Stimulated activated CD4-positive, alpha-beta T cell treated with anti-CD3 and anti-CD28 coated beads, Interleukin-1b, Interleukin-23, amount 100 ng/mL, for 48 hours (primary cell): ENCODE measurements at regions not wholly inside any gene's neighbourhood (a gene's known extent, or its start where the extent isn't known, plus 50 kb on each side); places are given as distances from the start of the nearest gene placed in this dataset.

Source experiments
- DNase-seq: peaks from one replicate; pipeline ENCODE4 v3.0.0-alpha.2; 2020

DNA sequence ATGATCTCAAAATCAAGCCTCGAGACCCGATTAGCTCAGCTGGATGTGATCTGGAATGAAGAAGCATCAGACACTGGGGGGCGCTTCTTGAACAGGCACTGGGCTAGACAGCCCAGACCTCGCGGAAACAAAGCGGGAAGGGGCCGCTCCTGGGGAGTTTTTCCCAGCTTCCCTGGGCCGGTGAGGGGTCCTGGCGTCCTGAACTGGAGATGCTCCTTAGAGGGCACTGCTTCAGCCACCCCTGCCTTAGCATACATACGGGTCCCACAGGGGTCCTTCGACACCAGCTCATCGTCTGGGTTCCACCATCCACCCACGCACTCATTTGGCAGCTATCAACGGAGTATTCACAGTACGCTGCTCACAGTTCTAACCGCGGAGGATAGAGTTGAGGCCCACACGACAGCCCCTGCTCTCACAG lies 146.7 kb downstream of the TSN start:
- no peak for DNase-seq

DNA sequence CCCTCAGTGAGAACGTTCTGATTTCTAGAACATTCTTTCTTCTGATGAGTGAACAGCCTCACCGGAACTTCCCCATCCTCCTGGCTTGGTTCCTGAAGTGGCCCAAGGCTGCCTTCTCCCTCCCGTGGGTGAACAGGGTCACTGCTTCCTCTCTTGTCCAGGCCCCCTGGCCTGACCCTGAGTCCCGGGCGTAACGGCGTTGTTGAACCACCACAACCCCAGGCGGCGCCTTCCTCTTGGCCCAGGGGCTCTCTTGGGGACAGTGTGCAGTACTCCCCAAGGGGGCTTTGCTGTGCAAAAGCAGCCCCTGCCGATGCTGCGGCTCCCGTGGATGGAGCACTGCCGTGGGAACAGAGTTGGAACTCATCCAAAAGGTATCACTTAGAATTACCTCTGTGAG lies 147.2 kb downstream of the TSN start:
- DNase-seq, result no peak

DNA sequence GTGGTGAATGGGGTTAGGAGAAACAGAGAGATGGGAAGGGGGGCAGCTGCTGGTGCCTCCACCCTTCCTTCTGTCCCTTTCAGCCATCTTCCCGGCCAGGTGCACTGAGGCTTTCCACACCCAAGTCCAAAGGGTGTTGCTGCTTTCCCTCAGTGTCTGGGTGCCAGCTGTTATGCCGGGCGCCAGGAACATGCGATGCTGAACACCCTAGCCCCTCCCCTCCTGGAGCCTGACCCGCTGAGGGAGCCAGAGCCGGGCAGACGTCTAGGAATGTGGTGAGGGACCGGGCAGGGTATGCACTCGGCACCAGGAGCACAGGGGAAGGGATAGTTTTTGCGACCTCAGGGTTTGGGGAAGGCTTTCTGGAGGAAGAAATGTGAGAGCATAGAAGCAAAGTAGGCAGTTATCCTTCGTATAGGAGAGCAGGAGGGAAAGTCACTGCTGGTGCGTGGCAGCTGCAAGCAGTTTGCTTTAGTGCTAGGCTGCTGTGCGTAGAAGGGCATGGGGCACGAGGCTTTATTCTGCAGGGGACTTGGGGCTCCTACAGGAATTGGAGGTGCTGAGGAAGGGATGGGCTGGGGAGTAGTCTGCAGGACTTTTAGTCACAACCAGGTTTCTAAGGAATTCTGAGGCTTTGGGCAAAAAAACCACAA lies 147.7 kb downstream of the TSN start:
- DNase-seq, result no peak

DNA sequence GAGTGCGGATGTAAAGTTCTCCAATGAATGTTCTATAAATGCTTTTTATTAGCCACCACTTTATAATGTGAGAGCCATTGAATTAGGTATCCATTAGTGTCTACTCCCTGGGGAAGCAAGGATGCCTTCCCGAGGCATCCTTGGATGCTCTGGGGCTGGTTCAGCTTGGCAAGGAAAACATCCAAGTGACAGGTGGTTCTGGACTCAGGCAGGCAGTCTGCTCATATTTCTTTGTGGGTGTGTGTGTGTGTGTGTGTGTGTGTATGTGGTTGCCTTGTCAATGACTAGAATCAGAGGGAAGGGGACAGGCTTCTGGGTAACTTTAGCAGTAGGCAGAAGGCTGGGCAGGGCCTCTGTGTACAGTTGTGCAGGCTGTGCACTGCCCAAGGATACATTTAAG lies 149.2 kb downstream of the TSN start:
- no peak for DNase-seq

DNA sequence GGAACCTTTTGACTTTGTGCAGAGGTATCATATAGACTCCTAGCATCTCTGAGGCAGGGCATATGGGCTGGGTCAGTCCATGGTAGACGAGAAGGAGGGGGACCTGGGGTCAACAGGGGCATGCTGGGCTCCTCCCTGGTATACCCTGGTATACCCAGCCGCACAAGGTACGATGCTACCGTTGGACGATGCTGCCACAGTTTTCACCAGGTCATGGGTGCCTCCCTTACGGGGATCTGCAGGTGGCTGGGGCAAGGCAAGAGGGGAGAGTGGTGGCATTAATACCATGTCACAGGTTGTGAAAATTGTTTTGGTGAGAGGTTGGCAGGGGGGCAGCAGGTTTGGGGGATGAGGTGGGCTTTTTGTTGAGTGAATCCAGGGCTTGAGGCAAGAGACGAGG lies 149.8 kb downstream of the TSN start:
- DNase-seq, result no peak

DNA sequence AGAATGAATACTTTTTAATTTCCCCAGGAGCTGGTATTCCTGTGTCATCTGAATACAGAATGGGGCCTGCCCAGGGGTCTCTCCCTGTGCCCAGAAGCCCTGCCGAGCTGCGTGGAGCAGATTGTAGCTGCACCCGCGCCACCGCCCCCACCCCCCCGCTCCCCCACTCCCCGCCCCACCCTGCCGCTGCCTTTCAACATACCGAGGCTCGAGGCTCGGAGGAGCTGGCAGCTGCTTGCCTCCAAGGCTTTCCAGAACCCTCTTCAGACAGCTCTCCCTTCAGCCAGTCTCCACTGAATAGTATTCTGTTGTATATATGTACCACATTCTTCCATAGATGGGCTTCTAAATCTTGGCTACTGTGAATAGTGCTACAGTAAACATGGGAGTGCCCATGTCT lies 150.7 kb downstream of the TSN start:
- DNase-seq, result no peak

DNA sequence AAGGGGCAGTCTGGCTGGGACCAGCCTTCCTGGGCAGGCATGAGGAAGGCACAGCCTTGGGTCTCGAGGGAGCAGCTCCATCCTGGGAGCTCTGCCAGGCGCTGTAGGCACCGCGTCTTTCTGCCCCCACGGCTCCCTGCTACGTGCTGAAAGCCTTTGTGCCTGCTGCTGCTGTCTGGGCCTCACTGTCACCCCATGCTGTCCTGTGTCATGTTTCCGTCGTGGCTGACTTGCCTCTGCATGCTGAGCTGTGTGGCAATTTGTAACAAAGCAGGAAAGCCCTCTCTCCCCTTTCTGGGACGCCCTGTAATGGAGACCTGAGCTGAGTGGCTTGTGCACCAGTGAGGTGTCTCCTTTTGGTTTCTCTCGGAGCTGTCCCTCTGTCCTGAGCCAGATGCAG lies 152.5 kb downstream of the TSN start:
- no peak for DNase-seq

DNA sequence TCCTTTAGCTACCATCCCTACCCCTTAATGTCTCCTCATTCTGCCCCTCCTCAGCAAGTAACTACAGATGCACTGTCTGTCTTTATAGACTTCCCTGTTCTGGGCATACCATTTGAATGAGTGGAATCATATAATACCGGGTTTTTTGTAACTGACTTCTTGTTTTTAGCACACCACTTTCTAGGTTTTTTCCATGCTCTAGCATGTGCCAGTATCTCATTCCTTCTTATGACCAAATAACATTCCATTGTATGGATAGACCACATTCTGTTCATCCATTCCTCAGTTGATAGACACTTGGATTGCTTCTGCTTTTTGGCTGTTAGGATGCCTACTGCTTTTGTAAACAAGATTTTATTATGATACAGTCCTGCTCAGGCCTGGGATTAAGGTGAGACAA lies 154.7 kb downstream of the TSN start:
- DNase-seq, result no peak

DNA sequence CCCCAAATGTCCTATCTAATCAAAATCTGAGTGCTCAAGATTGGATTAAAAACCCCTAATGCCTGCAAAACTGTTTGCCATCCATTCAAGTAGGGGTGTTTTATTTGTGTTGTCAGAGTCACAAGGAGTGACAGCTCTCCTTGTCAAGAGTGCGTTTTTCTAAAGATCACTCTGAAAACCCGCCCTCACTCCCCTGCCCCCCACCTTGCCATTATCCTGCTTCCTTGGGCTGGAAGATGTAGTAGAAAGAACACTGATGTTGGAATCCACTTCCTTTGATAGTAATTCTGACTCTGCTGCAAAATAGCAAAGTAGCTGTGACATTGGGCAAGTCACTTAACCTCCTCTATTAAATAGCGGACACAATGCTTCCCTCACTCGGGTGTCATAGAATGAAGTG lies 155.6 kb downstream of the TSN start:
- DNase-seq, result no peak

DNA sequence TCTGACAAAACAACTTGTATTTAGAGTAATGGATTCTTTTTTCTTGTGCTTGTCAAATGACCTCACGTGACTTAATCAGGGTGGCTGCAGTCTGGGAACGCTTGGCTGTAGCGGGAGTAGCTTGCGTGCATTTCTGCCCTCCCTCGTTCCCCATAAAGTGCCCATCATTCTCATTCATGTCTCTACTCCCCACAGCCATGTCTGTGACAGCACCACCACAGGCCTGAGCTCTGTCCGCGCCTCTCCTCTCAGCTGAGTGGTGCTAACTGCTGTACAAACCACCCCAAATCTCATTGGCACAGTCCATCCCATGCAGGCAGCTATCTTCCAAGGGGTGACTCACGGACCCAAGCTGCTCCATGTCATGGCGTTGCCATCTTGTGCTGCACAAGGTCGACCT lies 161.7 kb downstream of the TSN start:
- DNase-seq, result no peak

DNA sequence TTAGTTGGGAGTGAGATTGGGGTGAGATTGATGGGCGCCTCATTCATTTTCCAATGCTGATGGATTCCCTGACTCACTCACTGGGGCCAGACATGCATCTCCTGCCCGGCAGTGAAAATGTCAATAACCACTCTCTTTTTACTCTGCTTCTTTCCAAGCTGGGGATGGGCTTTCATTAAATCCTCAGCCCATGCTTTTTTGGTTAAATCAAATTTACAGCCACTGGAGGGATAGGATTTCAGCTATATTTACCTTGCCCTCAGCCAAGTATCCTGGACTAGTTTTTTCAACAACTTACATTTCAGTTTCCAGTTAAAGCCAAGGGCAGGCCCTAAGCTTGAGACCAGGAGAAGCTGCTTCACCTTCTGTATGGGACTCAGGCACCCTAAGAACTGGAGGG lies 162.8 kb downstream of the TSN start:
- no peak for DNase-seq

DNA sequence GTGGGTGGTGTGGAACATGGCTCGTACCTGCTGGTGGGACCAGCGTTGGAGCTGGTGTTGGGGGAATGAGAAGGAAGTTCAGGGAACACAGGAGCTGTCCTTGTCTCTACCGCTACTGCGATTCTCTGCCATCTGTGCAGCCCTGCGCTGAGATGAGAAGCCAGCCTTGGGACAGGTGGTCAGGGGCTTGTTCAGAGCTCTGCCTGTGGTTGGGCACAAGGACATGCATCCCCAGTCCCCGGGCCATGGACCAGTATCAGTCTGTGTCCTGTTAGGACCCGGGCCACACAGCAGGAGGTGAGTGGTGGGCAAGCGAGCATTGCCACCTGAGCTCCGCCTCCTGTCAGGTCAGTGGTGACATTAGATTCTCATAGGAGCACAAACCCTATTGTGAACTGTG lies 164.4 kb downstream of the TSN start:
- DNase-seq, result no peak

DNA sequence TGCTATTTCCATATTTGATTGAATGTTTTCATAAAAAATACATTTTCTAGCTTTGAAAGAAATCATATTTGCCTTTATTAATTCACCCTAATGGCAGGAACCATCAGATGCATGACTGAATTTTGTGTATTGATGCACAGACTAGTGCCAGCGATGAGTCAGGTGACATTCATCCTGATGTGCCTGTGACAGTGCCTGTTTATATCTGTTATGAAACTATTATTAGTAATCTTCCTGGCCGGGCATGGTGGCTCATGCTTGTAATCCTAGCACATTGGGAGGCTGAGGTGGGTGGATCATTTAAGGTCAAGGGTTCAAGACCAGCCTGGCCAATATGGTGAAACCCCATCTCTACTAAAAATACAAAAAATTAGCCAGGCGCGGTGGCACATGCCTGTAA lies 170.0 kb downstream of the TSN start:
- DNase-seq, result no peak

DNA sequence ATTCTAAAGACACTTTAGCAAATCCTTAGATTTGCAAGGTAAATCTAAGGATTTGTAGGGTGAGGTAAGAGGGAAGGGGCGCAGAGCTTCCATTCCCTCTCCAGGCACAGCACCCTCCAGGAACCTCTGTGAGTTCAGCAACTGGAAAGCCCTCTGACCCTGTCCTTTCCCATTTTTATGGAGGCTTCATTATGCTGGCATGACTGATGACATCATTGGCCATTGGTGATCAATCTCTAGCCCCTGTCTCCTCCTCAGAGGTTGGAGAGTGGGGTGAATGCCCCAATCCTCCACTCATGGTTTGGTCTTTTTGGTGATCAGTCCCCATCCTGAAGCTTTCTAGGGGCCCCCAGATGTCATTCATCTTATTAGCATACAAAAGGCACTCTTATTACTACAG lies 187.8 kb downstream of the TSN start:
- DNase-seq, result no peak

DNA sequence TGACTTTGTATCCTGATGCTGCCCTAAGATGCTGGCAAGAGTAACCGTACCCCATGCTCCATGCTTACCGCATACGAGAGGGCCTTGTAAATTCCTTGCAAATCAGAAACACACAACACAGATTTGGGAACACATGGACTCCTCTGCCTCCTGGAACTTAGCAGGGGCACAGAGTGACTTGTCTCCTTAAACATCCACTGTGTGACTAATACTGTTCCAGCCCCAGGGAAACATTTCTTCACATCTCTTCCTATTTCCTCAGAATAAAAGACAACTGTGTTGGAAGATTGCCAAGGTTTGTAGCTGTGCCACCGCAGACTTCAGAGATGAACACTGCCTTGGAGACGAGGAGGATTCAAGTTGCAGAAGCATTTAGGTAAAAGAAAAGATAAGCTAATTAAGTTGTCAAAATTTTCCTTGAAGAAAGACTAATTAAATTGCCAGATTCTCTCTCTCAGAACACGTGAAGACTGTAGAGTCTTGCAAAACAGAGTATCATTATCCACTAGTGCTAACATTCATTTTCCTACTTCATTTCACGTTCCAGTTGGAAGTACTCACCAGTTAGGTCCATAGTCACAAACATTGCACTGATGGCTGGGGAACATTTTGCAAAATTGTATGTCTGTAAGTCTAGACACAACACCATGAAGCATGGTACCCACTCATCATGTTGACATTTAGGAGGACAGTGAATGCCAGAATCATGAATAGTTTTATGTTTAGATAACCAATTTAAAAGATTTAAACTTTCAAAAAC lies 188.8 kb downstream of the TSN start:
- no peak for DNase-seq

DNA sequence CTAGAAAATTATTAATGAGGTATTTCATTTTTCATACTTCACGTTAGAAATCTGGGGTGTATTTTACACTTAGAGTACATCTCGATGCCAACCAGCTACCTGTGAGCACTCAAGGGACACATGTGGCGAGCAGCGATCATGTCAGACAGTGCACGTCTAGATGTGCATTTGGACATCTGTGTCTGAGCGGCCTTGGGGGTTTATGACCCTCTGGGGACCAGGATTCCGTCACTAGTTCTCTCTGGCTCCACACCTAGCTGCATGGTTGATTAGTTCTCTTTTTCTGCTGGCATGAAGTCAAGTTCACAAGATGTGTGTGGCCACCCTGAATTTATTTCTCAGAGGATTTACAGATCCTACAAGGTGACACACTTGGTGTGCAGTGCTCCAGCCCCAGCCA lies 192.2 kb downstream of the TSN start:
- DNase-seq, result no peak

DNA sequence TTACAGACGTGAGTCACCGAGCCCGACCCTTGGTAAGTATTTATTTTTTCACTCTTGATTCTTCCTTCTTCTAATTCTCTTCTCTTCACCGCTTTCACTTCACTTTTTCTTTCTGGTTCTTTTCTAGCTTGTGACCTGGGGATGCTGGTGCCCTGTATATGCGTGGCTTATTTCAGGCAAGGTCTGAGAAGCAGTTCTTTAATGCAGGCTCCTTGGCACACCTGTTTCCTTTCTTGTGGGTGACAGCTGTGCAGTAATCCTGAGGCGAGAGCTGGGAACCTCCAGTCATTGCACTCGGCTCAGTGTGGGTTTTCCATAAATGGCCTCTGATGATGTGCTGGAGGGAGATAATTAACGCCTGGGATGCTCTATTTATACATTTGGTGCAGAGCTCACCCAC lies 193.8 kb downstream of the TSN start:
- DNase-seq, result no peak

DNA sequence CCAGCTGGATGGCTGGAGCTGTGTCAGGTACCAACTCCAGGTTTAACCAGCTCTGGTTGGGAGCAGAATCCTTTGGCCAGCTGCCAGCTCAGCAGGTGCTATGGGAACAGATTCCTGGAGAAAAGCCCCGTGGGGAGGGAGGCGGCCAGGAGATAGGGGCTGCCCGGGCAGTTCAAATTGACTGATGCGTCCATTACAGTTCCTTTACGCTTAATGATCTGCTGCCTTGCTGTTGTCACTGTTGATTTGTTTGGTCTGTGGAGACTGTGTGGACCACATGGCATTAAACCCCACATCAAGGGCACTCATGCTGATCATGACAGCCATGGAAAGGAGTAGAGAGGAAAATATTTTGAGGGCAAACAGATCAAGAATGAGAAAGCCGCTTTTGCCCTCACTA lies 200.0 kb downstream of the TSN start:
- no peak for DNase-seq

DNA sequence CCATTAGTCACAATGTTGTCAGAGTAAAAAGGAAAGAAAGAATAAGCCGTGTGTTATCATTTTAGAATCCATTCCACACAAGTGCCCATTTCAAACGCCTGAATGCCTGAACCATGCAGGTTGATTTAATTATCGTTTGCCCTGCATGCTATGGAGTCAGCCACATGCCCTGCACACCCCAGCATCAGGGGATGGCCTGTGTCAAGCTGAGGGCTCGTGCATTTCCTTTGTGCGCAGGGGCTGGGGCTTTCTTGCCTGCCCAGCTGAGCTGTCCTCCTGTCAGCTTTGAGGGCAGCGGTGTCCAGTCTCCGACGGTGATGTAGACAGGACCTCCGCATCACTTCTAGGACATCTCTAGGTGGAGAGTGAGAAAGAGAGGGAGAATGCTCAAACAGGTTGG lies 200.4 kb downstream of the TSN start:
- no peak for DNase-seq

DNA sequence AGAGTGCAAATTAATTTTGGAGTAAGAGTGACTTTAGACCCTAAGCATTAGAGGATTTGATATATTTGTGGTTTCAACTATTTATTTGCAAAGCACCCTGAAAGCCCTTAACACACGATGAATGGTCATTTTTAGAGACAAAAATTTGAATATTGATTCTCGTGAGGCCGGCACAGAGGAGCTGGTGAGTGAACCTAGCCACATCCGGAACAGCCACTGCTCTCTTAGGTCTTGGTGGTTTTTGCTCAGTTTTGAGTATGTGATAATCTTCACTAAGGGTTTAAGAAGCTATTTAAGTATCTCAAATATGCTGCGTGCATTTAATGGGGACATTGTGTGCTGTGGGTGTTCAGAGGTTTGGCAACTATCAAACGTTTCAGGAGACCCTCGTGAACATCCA lies 204.8 kb downstream of the TSN start:
- no peak for DNase-seq

DNA sequence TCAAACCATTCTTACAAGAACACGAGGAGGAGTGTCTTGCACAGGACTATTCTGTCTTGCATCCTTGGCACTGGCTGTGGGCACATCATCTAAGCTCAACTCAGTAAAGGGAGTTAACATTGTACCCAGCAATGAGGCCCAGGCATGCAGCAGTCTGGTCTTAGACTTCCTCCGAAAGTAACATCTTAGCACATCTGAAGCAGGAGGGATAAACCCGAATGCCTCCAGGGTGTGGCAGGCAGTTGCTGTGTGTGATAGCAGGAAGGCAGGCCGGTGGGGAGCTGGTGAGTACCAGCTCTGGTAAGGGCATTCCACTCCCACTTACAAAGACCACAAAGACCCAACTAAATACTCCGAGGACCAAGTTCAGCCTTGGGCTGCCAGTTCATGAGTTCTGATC lies 206.3 kb downstream of the TSN start:
- no peak for DNase-seq

DNA sequence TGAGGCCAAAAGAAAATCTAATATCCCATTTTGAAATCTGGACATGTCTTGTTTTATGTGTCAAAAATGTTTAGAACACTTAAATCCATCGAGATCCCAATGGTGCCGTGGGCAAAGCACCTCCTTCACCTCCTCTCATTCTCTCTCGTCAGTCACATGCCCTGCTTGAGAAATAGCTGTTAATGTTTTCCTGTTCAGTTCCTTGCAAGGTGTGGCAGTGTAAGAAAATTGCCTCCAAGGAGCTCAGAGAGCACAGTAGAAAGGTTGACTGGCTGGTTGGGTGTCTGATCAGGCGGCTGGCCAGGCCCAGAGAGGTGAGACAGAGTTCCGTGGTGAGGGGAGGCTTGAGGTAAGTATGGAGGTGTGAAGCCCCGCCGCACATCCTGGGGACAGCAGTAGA lies 210.2 kb downstream of the TSN start:
- no peak for DNase-seq

DNA sequence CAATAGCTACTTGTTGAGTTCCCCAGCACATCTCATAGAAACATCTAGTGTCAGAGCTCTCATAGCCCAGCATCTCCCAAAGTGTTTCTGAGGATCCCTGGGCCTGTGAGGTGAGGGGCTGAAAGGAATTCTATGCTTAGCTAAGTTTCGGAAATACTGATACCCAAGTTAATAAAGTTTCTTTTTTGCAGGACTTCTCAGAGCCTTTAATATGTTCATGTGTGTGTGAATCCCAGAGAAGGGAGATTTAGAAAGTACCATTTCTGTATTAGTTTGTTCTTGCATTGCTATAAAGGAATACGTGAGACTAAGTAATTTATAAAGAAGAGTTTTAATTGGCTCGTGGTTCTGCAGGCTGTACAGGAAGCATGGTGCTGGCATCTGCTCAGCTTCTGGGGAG lies 211.2 kb downstream of the TSN start:
- DNase-seq, result no peak

DNA sequence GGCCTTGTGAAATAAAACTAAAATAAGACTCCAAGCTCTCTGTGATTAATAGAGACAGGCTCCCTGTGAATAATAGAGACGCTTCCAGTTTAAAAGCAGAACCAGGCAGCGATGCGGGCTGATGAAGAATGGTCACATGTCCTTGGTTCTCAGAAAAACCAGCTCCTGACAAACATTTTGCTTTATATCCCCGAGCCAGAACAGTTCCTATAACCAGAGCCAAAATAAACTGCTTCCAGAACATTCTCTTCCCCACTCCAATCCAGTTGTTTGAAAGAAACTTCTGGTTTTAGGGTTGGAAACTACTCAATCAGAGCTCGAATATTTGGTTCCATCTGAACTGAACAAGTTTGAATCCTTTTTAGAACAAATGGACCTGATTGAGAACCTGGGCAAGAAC lies 213.7 kb downstream of the TSN start:
- DNase-seq, result no peak
